Hepatocyte (in vitro differentiated cells): ENCODE measurements at regions not wholly inside any gene's neighbourhood (a gene's known extent, or its start where the extent isn't known, plus 50 kb on each side); places are given as distances from the start of the nearest gene placed in this dataset.
A peak's percentile ranks its signal among the peaks of the same experiment; 100 is the strongest.

Source experiments
- DNase-seq: peaks from one replicate; pipeline ENCODE4 v3.0.0-alpha.2; 2016; ENCODE audit warnings: low spot score
- H2AFZ ChIP-seq: fragments of 200-600 bp; sonication (generic); 2 replicates; pipeline ENCODE4 v1.6.0; 2016; ENCODE audit warnings: antibody characterized with exemption, mild to moderate bottlenecking
- H3K27ac ChIP-seq: fragments of 200-600 bp; sonication (generic); 2 replicates; pipeline ENCODE4 v1.5.1; 2016; ENCODE audit warnings: mild to moderate bottlenecking
- H3K27me3 ChIP-seq: fragments of 200-600 bp; sonication (generic); 2 replicates; pipeline ENCODE4 v1.6.1; 2016
- H3K36me3 ChIP-seq: fragments of 200-600 bp; sonication (generic); replicated peaks from 2 replicates; pipeline ENCODE4 v1.5.1; 2016; ENCODE audit warnings: low read depth; ENCODE audit not compliant: insufficient read depth
- H3K4me1 ChIP-seq: fragments of 200-600 bp; sonication (generic); 2 replicates; pipeline ENCODE4 v1.5.1; 2016; ENCODE audit warnings: mild to moderate bottlenecking, moderate library complexity; ENCODE audit not compliant: insufficient read depth
- H3K4me2 ChIP-seq: fragments of 200-600 bp; sonication (generic); 2 replicates; pipeline ENCODE4 v1.6.0; 2016
- H3K4me3 ChIP-seq: fragments of 200-600 bp; sonication (generic); 2 replicates; pipeline ENCODE4 v1.5.1; 2016; ENCODE audit warnings: mild to moderate bottlenecking
- H3K79me2 ChIP-seq: fragments of 200-600 bp; sonication (generic); 2 replicates; pipeline ENCODE4 v1.6.0; 2017; ENCODE audit warnings: mild to moderate bottlenecking
- H3K9me2 ChIP-seq: fragments of 200-600 bp; sonication (generic); replicated peaks from 2 replicates; pipeline ENCODE4 v1.6.0; 2017; ENCODE audit warnings: mild to moderate bottlenecking; ENCODE audit not compliant: insufficient read depth
- H3K9me3 ChIP-seq: fragments of 200-600 bp; sonication (generic); 2 replicates; pipeline ENCODE4 v1.5.1; 2016; ENCODE audit warnings: low read depth, mild to moderate bottlenecking
- H4K20me1 ChIP-seq: fragments of 200-600 bp; sonication (generic); 2 replicates; pipeline ENCODE4 v1.6.0; 2016; ENCODE audit warnings: mild to moderate bottlenecking; ENCODE audit not compliant: insufficient read depth, poor library complexity, severe bottlenecking
- CTCF ChIP-seq: fragments of 200-600 bp; sonication (generic); IDR thresholded peaks from 2 replicates; pipeline ENCODE4 v1.5.1; 2016; ENCODE audit warnings: antibody characterized with exemption, mild to moderate bottlenecking; ENCODE audit not compliant: poor library complexity
- EZH2 ChIP-seq: fragments of 200-600 bp; sonication (generic); IDR thresholded peaks from 2 replicates; pipeline ENCODE4 v1.6.1; 2016; ENCODE audit warnings: antibody characterized with exemption, mild to moderate bottlenecking, borderline replicate concordance
- EZH2phosphoT487 ChIP-seq: fragments of 200-600 bp; sonication (generic); IDR thresholded peaks from one replicate; pipeline ENCODE4 v1.6.1; 2018; ENCODE audit warnings: antibody characterized with exemption, mild to moderate bottlenecking, low read depth, moderate library complexity; ENCODE audit not compliant: unreplicated experiment, severe bottlenecking
- WGBS: methylation state at CpG from one replicate; pipeline ENCODE4 v1.1.6; 2016; ENCODE audit warnings: low lambda C conversion rate; ENCODE audit errors: missing lambda C conversion rate; 5-methylcytosine and 5-hydroxymethylcytosine counted together

- Histone ChIP-seq H3K27me3 (no peaks in the 10 kb centered on the region), H4K20me1 (no peaks in the 10 kb centered on the region), H2AFZ (no peak overlapping the region), H3K4me3 (no peak overlapping the region), H3K4me2 (no peak overlapping the region), H3K79me2 (no peaks in the 10 kb centered on the region), H3K27ac (peak overlapping the region; percentile 74), H3K9me3 (no peaks in the 10 kb centered on the region), H3K4me1 (peaks cover 27% of the 10 kb centered on the region), H3K36me3 (no peaks in the 10 kb centered on the region), H3K9me2 (no peaks in the 10 kb centered on the region)
- DNase-seq, result no peak
- 70% methylated on average over 3 of the region's 3 CpGs for WGBS
- TF ChIP-seq EZH2 (no peak), EZH2phosphoT487 (no peak), CTCF (no peak)
Observed at GRCh38 chr3:177335728-177336127, 138.4 kb upstream of the TBL1XR1 start.

- no peak overlapping the region for H2AFZ ChIP-seq
- no peaks in the 10 kb centered on the region for H3K27me3 ChIP-seq
- H3K27ac ChIP-seq, result peak overlapping the region; percentile 74
- H3K79me2 ChIP-seq, result no peaks in the 10 kb centered on the region
- no peaks in the 10 kb centered on the region for H4K20me1 ChIP-seq
- no peak overlapping the region for H3K4me3 ChIP-seq
- no peaks in the 10 kb centered on the region for H3K9me3 ChIP-seq
- WGBS, result 60% methylated on average over 5 of the region's 5 CpGs
- TF ChIP-seq CTCF, result no peak
- no peak for TF ChIP-seq EZH2phosphoT487
- no peak for TF ChIP-seq EZH2
- H3K4me1 ChIP-seq, result peaks cover 27% of the 10 kb centered on the region
- no peak for DNase-seq
- H3K4me2 ChIP-seq, result no peak overlapping the region
- no peaks in the 10 kb centered on the region for H3K36me3 ChIP-seq
- no peaks in the 10 kb centered on the region for H3K9me2 ChIP-seq
Observed at GRCh38 chr3:177336873-177337450, 139.7 kb upstream of the TBL1XR1 start.

- no peaks in the 10 kb centered on the region for H3K79me2 ChIP-seq
- peak overlapping the region; percentile 74 for H3K27ac ChIP-seq
- H3K4me3 ChIP-seq, result no peak overlapping the region
- WGBS, result 92% methylated on average over 9 of the region's 9 CpGs
- no peaks in the 10 kb centered on the region for H3K9me2 ChIP-seq
- TF ChIP-seq EZH2 (no peak), EZH2phosphoT487 (no peak), CTCF (no peak)
- H3K36me3 ChIP-seq, result no peaks in the 10 kb centered on the region
- H3K4me1 ChIP-seq, result peaks cover 30% of the 10 kb centered on the region
- H4K20me1 ChIP-seq, result no peaks in the 10 kb centered on the region
- no peak overlapping the region for H3K4me2 ChIP-seq
- H2AFZ ChIP-seq, result no peak overlapping the region
- H3K9me3 ChIP-seq, result no peaks in the 10 kb centered on the region
- H3K27me3 ChIP-seq, result no peaks in the 10 kb centered on the region
- no peak for DNase-seq
Observed at GRCh38 chr3:177337541-177338331, 140.5 kb upstream of the TBL1XR1 start.
